Tibial nerve (tissue), 3 donors: ENCODE measurements at regions not wholly inside any gene's neighbourhood (a gene's known extent, or its start where the extent isn't known, plus 50 kb on each side); places are given as distances from the start of the nearest gene placed in this dataset.

Experiments used
- POLR2A ChIP-seq, 2 donors: fragments of 450-650 bp; IDR thresholded peaks; one replicate each; pipeline ENCODE4 v1.6.1; 2017; ENCODE audit warnings: antibody characterized with exemption in 2 of 2, mild to moderate bottlenecking in 2 of 2, moderate library complexity in 2 of 2
- TF ChIP-seq, protein P1 (sequence below), 5 experiments: fragments of 200-600 bp in 3 of 5; fragments of 450-650 bp in 2 of 5; sonication (generic) in 3 of 5; IDR thresholded peaks; one replicate each; pipeline ENCODE4 v1.5.1; 2016 to 2019; ENCODE audit warnings: antibody characterized with exemption in 5 of 5, mild to moderate bottlenecking in 3 of 5, moderate library complexity in 2 of 5

- TF ChIP-seq POLR2A (IDR thresholded peaks at IDR 0.05): no peak
- TF ChIP-seq, protein P1, sequence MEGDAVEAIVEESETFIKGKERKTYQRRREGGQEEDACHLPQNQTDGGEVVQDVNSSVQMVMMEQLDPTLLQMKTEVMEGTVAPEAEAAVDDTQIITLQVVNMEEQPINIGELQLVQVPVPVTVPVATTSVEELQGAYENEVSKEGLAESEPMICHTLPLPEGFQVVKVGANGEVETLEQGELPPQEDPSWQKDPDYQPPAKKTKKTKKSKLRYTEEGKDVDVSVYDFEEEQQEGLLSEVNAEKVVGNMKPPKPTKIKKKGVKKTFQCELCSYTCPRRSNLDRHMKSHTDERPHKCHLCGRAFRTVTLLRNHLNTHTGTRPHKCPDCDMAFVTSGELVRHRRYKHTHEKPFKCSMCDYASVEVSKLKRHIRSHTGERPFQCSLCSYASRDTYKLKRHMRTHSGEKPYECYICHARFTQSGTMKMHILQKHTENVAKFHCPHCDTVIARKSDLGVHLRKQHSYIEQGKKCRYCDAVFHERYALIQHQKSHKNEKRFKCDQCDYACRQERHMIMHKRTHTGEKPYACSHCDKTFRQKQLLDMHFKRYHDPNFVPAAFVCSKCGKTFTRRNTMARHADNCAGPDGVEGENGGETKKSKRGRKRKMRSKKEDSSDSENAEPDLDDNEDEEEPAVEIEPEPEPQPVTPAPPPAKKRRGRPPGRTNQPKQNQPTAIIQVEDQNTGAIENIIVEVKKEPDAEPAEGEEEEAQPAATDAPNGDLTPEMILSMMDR (IDR thresholded peaks at IDR 0.05): no peak
Measured at GRCh38 chr15:96126859-96127258, 203.6 kb upstream of the NR2F2 start.
